Testis (tissue), 2 donors: ENCODE measurements at regions not wholly inside any gene's neighbourhood (a gene's known extent, or its start where the extent isn't known, plus 50 kb on each side); places are given as distances from the start of the nearest gene placed in this dataset.

Source experiments
- DNase-seq: peaks from one replicate; pipeline ENCODE4 v3.0.0-alpha.2; 2019
- H3K27ac ChIP-seq, 2 donors: fragments of 200-600 bp; sonication (generic); one replicate each; pipeline ENCODE4 v1.5.1; 2019
- H3K27me3 ChIP-seq: fragments of 200-600 bp; sonication (generic); one replicate; pipeline ENCODE4 v1.5.1; 2019
- H3K36me3 ChIP-seq: fragments of 200-600 bp; sonication (generic); one replicate; pipeline ENCODE4 v1.5.1; 2017; ENCODE audit warnings: low read depth; ENCODE audit errors: missing control alignments
- H3K4me1 ChIP-seq: fragments of 200-600 bp; sonication (generic); one replicate; pipeline ENCODE4 v1.5.1; 2019
- H3K4me3 ChIP-seq, 2 donors: fragments of 200-600 bp; sonication (generic); one replicate each; pipeline ENCODE4 v1.5.1; 2017 to 2019
- H3K9me3 ChIP-seq: fragments of 200-600 bp; sonication (generic); one replicate; pipeline ENCODE4 v1.5.1; 2017
- CTCF ChIP-seq, 3 experiments: fragments of 450-650 bp in 2 of 3; fragments of 200-600 bp in 1 of 3; sonication (generic) in 1 of 3; IDR thresholded peaks; one replicate each; pipeline ENCODE4 v1.5.1; 2016 to 2019; ENCODE audit warnings: antibody characterized with exemption in 3 of 3, mild to moderate bottlenecking in 2 of 3, moderate library complexity in 1 of 3
- POLR2A ChIP-seq: fragments of 450-650 bp; IDR thresholded peaks from one replicate; pipeline ENCODE4 v1.6.1; 2017; ENCODE audit warnings: antibody characterized with exemption, mild to moderate bottlenecking, moderate library complexity
- whole genome bisulfite sequencing, 2 donors: methylation state at CpG; one replicate each; pipeline ENCODE4 v1.1.5; 2018; 5-methylcytosine and 5-hydroxymethylcytosine counted together
- intact Hi-C: fragments of 100-400 bp; cut with DNase I; formaldehyde crosslinking; loops from one replicate; pipeline ENCODE4 v1.15.1; 2023; ENCODE audit warnings: low total_unique reads

GRCh38 chr16:66250686-66251431 is 115.6 kb upstream of the CDH5 start:
- Histone ChIP-seq H3K4me1 (peaks cover 10% of the 10 kb centered on the region), H3K36me3 (no peaks in the 10 kb centered on the region), H3K27me3 (no peaks in the 10 kb centered on the region), H3K27ac (peak overlapping the region in 1 of 2 donors; percentile 33), H3K9me3 (no peaks in the 10 kb centered on the region), H3K4me3 (no peak overlapping the region)
- whole genome bisulfite sequencing, 2 donors, result 28 to 50% methylated on average over 10 of the region's 10 CpGs
- DNase-seq, result peak; percentile 78
- intact Hi-C loops, result no loop called here
- TF ChIP-seq POLR2A (no peak), CTCF (IDR thresholded peaks at IDR 0.05) (no peak)

- Histone ChIP-seq H3K4me1 (peaks cover 10% of the 10 kb centered on the region), H3K9me3 (no peaks in the 10 kb centered on the region), H3K27ac (peak overlapping the region in 1 of 2 donors; percentile 71), H3K36me3 (no peaks in the 10 kb centered on the region), H3K4me3 (no peak overlapping the region), H3K27me3 (no peaks in the 10 kb centered on the region)
- 50 to 54% methylated on average over 12 to 13 of the region's 13 CpGs for WGBS, 2 donors
- DNase-seq, result peak; percentile 59
- intact Hi-C loops, result no loop called here
- TF ChIP-seq POLR2A (no peak), CTCF (IDR thresholded peaks at IDR 0.05) (no peak)
Measured at GRCh38 chr16:66247516-66248481, 118.7 kb upstream of the CDH5 start.

- H3K9me3 ChIP-seq, result no peaks in the 10 kb centered on the region
- no peak overlapping the region for H3K4me3 ChIP-seq
- TF ChIP-seq CTCF (IDR thresholded peaks at IDR 0.05) (no peak), POLR2A (no peak)
- H3K36me3 ChIP-seq, result no peaks in the 10 kb centered on the region
- WGBS, 2 donors, result 92 to 97% methylated on average over 4 of the region's 4 CpGs
- intact Hi-C loops, result no loop called here
- H3K4me1 ChIP-seq, result peaks cover 6% of the 10 kb centered on the region
- no peak for DNase-seq
- no peak overlapping the region for H3K27ac ChIP-seq
- H3K27me3 ChIP-seq, result no peaks in the 10 kb centered on the region
Measured at GRCh38 chr16:66245868-66246267, 120.6 kb upstream of the CDH5 start.

GRCh38 chr16:66245072-66245471 is 121.4 kb upstream of the CDH5 start:
- Histone ChIP-seq H3K27ac (no peak overlapping the region), H3K36me3 (no peaks in the 10 kb centered on the region), H3K9me3 (no peaks in the 10 kb centered on the region), H3K4me1 (no peaks in the 10 kb centered on the region), H3K4me3 (no peak overlapping the region), H3K27me3 (no peaks in the 10 kb centered on the region)
- intact Hi-C loops, result no loop called here
- no peak for DNase-seq
- TF ChIP-seq POLR2A (no peak), CTCF (IDR thresholded peaks at IDR 0.05) (no peak)
- 89 to 95% methylated on average over 8 of the region's 8 CpGs for WGBS, 2 donors
